HEK293 (cell line): ENCODE measurements at regions not wholly inside any gene's neighbourhood (a gene's known extent, or its start where the extent isn't known, plus 50 kb on each side); places are given as distances from the start of the nearest gene placed in this dataset.

Source experiments
- GLI4 ChIP-seq: fragments of 450-650 bp; formaldehyde crosslinking; IDR thresholded peaks from 2 replicates; pipeline ENCODE4 v1.5.1; 2016; ENCODE audit warnings: missing biosample characterization, missing genetic modification characterization
- ZBTB20 ChIP-seq: fragments of 450-650 bp; formaldehyde crosslinking; IDR thresholded peaks from 2 replicates; pipeline ENCODE4 v1.5.1; 2016; ENCODE audit warnings: missing biosample characterization, missing genetic modification characterization
- ZFP37 ChIP-seq: fragments of 450-650 bp; formaldehyde crosslinking; IDR thresholded peaks from 2 replicates; pipeline ENCODE4 v1.5.1; 2016; ENCODE audit warnings: missing biosample characterization, missing genetic modification characterization
- ZNF23 ChIP-seq: fragments of 450-650 bp; formaldehyde crosslinking; IDR thresholded peaks from 2 replicates; pipeline ENCODE4 v1.5.1; 2016; ENCODE audit warnings: missing biosample characterization, missing genetic modification characterization, borderline replicate concordance
- ZNF624 ChIP-seq: fragments of 450-650 bp; formaldehyde crosslinking; IDR thresholded peaks from 2 replicates; pipeline ENCODE4 v1.5.1; 2017; ENCODE audit warnings: missing biosample characterization, missing genetic modification characterization
- TF ChIP-seq, protein P1 (sequence below): fragments of 450-650 bp; formaldehyde crosslinking; IDR thresholded peaks from 2 replicates; pipeline ENCODE4 v1.5.1; 2016; ENCODE audit warnings: missing biosample characterization, missing genetic modification characterization
- TF ChIP-seq, protein P2 (sequence below): fragments of 450-650 bp; formaldehyde crosslinking; IDR thresholded peaks from 2 replicates; pipeline ENCODE4 v1.5.1; 2016; ENCODE audit warnings: missing biosample characterization, missing genetic modification characterization
- TF ChIP-seq, protein P3 (sequence below): fragments of 450-650 bp; formaldehyde crosslinking; IDR thresholded peaks from 2 replicates; pipeline ENCODE4 v1.5.1; 2016; ENCODE audit warnings: missing biosample characterization, missing genetic modification characterization

DNA sequence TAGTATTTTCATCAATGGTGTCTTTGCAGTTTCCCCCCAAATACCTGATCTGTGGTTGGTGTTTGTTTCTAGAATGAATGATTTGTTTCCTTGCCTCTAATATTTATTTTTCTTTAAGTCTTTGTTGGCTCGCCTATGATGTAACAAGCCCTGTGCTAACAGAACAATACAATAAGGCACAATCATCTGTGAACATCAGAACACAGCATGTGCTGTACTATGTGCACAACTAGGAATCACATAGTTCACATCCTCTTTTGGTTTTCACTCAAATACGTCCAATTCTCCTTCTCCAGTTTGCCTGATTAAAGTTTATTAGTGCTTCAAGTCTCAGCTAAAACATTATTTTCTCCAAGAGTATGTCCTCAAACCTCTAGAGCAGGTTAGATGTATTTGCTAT, 613.1 kb downstream of the EPHA7 start:
- TF ChIP-seq ZNF624 (tag by site-specific recombination), result no peak
- TF ChIP-seq, protein P1, sequence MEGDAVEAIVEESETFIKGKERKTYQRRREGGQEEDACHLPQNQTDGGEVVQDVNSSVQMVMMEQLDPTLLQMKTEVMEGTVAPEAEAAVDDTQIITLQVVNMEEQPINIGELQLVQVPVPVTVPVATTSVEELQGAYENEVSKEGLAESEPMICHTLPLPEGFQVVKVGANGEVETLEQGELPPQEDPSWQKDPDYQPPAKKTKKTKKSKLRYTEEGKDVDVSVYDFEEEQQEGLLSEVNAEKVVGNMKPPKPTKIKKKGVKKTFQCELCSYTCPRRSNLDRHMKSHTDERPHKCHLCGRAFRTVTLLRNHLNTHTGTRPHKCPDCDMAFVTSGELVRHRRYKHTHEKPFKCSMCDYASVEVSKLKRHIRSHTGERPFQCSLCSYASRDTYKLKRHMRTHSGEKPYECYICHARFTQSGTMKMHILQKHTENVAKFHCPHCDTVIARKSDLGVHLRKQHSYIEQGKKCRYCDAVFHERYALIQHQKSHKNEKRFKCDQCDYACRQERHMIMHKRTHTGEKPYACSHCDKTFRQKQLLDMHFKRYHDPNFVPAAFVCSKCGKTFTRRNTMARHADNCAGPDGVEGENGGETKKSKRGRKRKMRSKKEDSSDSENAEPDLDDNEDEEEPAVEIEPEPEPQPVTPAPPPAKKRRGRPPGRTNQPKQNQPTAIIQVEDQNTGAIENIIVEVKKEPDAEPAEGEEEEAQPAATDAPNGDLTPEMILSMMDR (tag by site-specific recombination), result no peak
- TF ChIP-seq, protein P2, sequence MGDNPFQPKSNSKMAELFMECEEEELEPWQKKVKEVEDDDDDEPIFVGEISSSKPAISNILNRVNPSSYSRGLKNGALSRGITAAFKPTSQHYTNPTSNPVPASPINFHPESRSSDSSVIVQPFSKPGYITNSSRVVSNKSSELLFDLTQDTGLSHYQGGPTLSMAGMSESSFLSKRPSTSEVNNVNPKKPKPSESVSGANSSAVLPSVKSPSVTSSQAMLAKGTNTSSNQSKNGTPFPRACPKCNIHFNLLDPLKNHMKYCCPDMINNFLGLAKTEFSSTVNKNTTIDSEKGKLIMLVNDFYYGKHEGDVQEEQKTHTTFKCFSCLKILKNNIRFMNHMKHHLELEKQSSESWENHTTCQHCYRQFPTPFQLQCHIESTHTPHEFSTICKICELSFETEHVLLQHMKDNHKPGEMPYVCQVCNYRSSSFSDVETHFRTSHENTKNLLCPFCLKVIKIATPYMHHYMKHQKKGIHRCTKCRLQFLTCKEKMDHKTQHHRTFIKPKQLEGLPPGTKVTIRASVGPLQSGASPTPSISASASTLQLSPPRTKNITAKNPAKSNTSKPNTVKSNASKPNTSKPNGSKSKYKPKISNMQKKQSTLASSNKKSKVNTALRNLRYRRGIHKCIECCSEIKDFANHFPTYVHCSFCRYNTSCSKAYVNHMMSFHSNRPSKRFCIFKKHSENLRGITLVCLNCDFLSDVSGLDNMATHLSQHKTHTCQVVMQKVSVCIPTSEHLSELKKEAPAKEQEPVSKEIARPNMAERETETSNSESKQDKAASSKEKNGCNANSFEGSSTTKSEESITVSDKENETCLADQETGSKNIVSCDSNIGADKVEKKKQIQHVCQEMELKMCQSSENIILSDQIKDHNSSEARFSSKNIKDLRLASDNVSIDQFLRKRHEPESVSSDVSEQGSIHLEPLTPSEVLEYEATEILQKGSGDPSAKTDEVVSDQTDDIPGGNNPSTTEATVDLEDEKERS (tag by site-specific recombination), result no peak
- no peak for TF ChIP-seq ZBTB20 (tag by site-specific recombination)
- no peak for TF ChIP-seq GLI4 (tag by site-specific recombination)
- TF ChIP-seq ZNF23 (tag by site-specific recombination), result no peak
- TF ChIP-seq ZFP37 (tag by site-specific recombination), result no peak
- TF ChIP-seq, protein P3, sequence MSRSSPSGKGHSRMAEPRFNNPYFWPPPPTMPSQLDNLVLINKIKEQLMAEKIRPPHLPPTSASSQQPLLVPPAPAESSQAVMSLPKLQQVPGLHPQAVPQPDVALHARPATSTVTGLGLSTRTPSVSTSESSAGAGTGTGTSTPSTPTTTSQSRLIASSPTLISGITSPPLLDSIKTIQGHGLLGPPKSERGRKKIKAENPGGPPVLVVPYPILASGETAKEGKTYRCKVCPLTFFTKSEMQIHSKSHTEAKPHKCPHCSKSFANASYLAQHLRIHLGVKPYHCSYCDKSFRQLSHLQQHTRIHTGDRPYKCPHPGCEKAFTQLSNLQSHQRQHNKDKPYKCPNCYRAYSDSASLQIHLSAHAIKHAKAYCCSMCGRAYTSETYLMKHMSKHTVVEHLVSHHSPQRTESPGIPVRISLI (tag by site-specific recombination), result no peak
